Mesothelial cell of epicardium (in vitro differentiated cells): ENCODE measurements at regions not wholly inside any gene's neighbourhood (a gene's known extent, or its start where the extent isn't known, plus 50 kb on each side); places are given as distances from the start of the nearest gene placed in this dataset.
A peak's percentile ranks its signal among the peaks of the same experiment; 100 is the strongest.

Source experiments
- DNase-seq, 2 experiments: peaks; one replicate each; pipeline ENCODE4 v3.0.0; 2021; ENCODE audit warnings: low spot score in 2 of 2; ENCODE audit not compliant: unreplicated experiment in 2 of 2
- H3K27ac Mint-ChIP-seq: 2 replicates; pipeline ENCODE4 v1.8.0; 2021; ENCODE audit warnings: mixed read lengths
- H3K27me3 Mint-ChIP-seq: 2 replicates; pipeline ENCODE4 v1.8.0; 2021; ENCODE audit warnings: low read depth, mixed read lengths
- H3K36me3 Mint-ChIP-seq: 2 replicates; pipeline ENCODE4 v1.8.0; 2021; ENCODE audit warnings: mixed read lengths
- H3K4me1 Mint-ChIP-seq: 2 replicates; pipeline ENCODE4 v1.8.0; 2021; ENCODE audit warnings: mixed read lengths
- H3K4me3 Mint-ChIP-seq: 2 replicates; pipeline ENCODE4 v1.8.0; 2021; ENCODE audit warnings: mild to moderate bottlenecking, moderate library complexity, mixed read lengths
- H3K9me3 Mint-ChIP-seq: 2 replicates; pipeline ENCODE4 v1.8.0; 2021; ENCODE audit warnings: mixed read lengths
- TF ChIP-seq, protein P1 (sequence below): fragments of 200-600 bp; sonication (generic); IDR thresholded peaks from one replicate; pipeline ENCODE4 v1.5.0; 2021; ENCODE audit warnings: antibody characterized with exemption; ENCODE audit not compliant: unreplicated experiment

DNA sequence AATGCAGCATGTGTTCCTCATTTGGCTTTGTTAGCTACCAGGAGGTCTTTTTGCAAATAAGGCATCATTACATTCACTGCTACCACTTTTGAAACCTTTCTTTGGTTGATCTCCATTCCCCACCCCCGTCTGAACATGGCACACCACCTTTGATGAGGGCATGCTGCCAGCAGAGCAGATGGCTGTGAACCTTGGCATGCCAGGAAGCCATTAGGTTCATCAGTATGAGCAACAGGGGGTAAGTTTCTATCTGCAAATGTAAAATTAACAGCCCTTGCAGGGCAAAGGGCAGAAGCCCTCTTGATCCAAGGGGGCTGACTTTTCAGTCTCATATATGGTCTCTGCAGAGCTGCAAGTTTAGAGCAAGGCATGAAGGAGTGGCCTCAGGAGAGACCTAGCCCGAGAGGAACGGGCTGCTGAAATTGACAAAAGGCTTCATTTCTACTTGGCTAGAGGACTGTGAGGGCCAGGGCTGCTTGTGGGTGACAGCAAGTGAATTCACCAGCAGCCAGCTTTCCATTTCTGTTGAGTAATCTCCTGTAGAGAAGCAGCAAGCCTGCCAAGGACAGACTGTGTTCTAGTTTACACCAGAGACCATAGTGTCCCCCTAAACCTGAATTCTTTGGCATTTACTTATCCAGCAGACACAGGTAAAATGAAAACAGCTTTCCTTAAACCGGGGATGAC lies 127.9 kb downstream of the ZNF326 start:
- no peak for DNase-seq
- no peak overlapping the region for H3K4me3 Mint-ChIP-seq
- H3K9me3 Mint-ChIP-seq = peaks cover 20% of the 10 kb centered on the region
- H3K4me1 Mint-ChIP-seq = no peaks in the 10 kb centered on the region
- no peaks in the 10 kb centered on the region for H3K36me3 Mint-ChIP-seq
- peaks cover 30% of the 10 kb centered on the region for H3K27me3 Mint-ChIP-seq
- no peak overlapping the region for H3K27ac Mint-ChIP-seq
- TF ChIP-seq, protein P1, sequence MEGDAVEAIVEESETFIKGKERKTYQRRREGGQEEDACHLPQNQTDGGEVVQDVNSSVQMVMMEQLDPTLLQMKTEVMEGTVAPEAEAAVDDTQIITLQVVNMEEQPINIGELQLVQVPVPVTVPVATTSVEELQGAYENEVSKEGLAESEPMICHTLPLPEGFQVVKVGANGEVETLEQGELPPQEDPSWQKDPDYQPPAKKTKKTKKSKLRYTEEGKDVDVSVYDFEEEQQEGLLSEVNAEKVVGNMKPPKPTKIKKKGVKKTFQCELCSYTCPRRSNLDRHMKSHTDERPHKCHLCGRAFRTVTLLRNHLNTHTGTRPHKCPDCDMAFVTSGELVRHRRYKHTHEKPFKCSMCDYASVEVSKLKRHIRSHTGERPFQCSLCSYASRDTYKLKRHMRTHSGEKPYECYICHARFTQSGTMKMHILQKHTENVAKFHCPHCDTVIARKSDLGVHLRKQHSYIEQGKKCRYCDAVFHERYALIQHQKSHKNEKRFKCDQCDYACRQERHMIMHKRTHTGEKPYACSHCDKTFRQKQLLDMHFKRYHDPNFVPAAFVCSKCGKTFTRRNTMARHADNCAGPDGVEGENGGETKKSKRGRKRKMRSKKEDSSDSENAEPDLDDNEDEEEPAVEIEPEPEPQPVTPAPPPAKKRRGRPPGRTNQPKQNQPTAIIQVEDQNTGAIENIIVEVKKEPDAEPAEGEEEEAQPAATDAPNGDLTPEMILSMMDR = no peak

DNA sequence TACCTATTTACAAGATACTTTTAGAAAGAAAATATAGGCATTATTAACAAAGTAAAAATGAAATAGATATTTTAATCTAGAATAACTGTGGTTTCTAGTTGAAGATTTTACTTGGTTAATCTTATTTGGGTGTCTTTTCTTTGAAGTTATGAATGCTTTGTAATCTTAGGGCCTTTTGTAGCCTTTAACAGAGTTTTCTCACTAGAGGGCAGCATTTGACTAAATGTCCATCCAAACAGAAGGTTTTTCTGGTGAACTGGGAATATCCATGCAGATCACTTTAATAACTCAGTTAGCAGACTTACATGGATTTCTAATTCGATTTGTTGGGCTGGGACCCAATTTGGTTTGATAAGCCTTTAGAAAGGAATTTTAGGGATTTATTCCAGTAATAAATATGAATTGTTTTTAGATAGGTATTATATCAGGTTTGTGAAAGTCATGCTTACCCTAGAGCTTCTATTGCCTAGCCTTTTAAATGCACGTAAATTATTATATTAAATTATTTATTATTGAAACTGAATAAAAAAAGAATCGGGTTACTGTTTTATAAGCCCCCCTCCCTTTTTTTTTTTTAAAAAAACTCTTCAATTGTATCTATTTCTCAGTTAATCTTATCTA lies 119.7 kb downstream of the ZNF326 start:
- peaks cover 5% of the 10 kb centered on the region for H3K9me3 Mint-ChIP-seq
- H3K27ac Mint-ChIP-seq = no peak overlapping the region
- H3K4me1 Mint-ChIP-seq = no peaks in the 10 kb centered on the region
- H3K36me3 Mint-ChIP-seq = no peaks in the 10 kb centered on the region
- no peak for DNase-seq
- H3K27me3 Mint-ChIP-seq = peaks cover 53% of the 10 kb centered on the region
- TF ChIP-seq, protein P1 = peak; percentile 60
- no peak overlapping the region for H3K4me3 Mint-ChIP-seq

DNA sequence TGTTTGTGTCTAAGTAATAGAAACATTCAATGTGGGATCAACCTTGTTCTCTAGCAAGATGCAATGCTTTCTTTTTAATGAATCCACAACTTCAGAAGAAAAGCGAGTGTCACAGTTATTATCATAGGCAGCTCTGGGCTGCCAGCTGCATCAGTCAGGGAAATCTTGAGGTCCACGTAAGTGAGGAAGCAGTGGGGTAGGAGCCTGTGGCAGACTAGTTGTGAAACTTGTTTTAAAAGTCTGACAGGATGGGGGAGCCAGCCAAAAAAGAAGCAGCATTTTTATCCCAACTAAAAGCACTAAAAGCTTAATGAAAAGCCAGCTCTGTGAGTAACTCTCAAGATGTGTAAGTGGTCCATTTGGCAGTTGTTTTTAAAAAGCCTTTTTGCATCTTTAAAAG lies 113.1 kb downstream of the ZNF326 start:
- TF ChIP-seq, protein P1 = no peak
- no peak overlapping the region for H3K27ac Mint-ChIP-seq
- H3K9me3 Mint-ChIP-seq = no peaks in the 10 kb centered on the region
- H3K4me1 Mint-ChIP-seq = peaks cover 7% of the 10 kb centered on the region
- H3K36me3 Mint-ChIP-seq = no peaks in the 10 kb centered on the region
- DNase-seq = no peak
- peaks cover 60% of the 10 kb centered on the region for H3K27me3 Mint-ChIP-seq
- H3K4me3 Mint-ChIP-seq = no peak overlapping the region

DNA sequence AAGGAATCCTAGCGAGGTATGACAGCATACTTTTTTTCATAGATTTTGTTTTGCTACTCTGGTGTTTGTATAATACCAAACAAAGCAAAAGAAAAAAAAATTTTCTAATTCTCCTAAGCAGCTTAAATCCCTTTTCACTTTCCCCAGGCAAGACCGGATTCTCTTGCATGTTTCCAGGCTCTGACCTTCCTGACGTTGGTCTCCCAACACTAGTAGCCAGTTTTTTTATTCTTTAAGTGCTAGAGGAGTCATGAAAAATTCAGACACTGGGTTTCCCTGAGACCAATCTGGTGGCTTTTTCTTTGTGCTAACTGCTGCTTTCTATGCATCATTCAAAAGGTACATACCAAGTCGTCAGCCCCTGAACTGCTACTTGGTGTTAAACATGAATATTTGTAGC lies 111.4 kb downstream of the ZNF326 start:
- no peaks in the 10 kb centered on the region for H3K36me3 Mint-ChIP-seq
- H3K27me3 Mint-ChIP-seq = peaks cover 52% of the 10 kb centered on the region
- no peak for DNase-seq
- H3K9me3 Mint-ChIP-seq = no peaks in the 10 kb centered on the region
- H3K4me1 Mint-ChIP-seq = peaks cover 7% of the 10 kb centered on the region
- TF ChIP-seq, protein P1 = no peak
- H3K4me3 Mint-ChIP-seq = no peak overlapping the region
- H3K27ac Mint-ChIP-seq = no peak overlapping the region

DNA sequence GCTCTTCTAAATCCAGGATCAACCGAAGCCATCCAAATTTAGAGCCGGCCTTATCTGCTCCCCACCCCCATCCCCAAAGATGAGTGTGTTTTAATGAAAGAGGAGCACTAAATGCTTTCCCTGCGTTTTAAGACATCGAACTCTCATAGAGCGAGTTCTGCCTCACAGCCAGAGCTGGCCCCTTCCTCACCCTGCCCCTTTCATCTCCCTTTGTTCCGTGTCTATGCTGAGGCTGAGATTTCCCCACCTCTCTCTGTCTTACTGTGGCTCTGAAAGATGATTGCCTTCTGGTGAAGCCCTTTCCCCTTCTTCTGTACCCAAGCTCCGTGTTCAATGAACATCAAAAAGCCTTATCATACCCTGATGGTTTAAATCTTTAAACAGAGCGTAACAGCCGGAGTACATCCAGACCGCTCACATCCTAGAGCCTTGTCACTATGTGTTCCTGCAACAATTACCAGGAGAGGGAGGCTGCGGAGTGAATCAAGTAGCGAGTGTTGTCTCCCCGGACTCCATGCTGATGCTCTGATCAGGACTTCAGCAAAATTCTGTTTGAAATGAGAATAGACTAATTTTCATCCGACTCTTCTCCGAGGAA lies 110.1 kb downstream of the ZNF326 start:
- Mint-ChIP-seq H3K9me3 (no peaks in the 10 kb centered on the region), H3K36me3 (no peaks in the 10 kb centered on the region), H3K27ac (peak overlapping the region; percentile 3), H3K27me3 (peaks cover 42% of the 10 kb centered on the region), H3K4me3 (peak overlapping the region; percentile 7), H3K4me1 (peaks cover 7% of the 10 kb centered on the region)
- DNase-seq = no peak
- TF ChIP-seq, protein P1 = no peak
